Fibroblast of lung (primary cell): ENCODE measurements at regions not wholly inside any gene's neighbourhood (a gene's known extent, or its start where the extent isn't known, plus 50 kb on each side); places are given as distances from the start of the nearest gene placed in this dataset.

ENCODE experiments used
- DNase-seq, 2 donors: peaks; one replicate each; pipeline versions ENCODE4 v3.0.0 to v3.0.0-alpha.2; 2010; ENCODE audit warnings: low read depth in 2 of 2
- H2AFZ ChIP-seq: 2 replicates; pipeline ENCODE4 v1.5.1; 2012; ENCODE audit warnings: low read length, control low read depth, inconsistent platforms
- H3K27ac ChIP-seq: 2 replicates; pipeline ENCODE4 v1.5.1; 2011; ENCODE audit warnings: low read length, control low read depth; ENCODE audit not compliant: insufficient read depth
- H3K27me3 ChIP-seq: 2 replicates; pipeline ENCODE4 v1.5.1; 2011; ENCODE audit warnings: mild to moderate bottlenecking, low read length; ENCODE audit not compliant: control insufficient read depth, insufficient read depth
- H3K36me3 ChIP-seq: 2 replicates; pipeline ENCODE4 v1.5.1; 2011; ENCODE audit warnings: low read length; ENCODE audit not compliant: control insufficient read depth, insufficient read depth
- H3K4me1 ChIP-seq: 2 replicates; pipeline ENCODE4 v1.5.1; 2011; ENCODE audit warnings: low read length; ENCODE audit not compliant: control insufficient read depth, insufficient read depth; ENCODE audit errors: extremely low read depth
- H3K4me2 ChIP-seq: 2 replicates; pipeline ENCODE4 v1.5.1; 2011; ENCODE audit warnings: low read length, control low read depth; ENCODE audit not compliant: insufficient read depth; ENCODE audit errors: extremely low read depth
- H3K4me3 ChIP-seq, 4 experiments: fragments of 200-600 bp in 1 of 4; sonication (generic) in 1 of 4; replicated peaks in 1 of 4; 2 replicates each; pipeline ENCODE4 v1.5.1; 2011 to 2016; ENCODE audit warnings: low read length in 4 of 4, low read depth in 3 of 4, mild to moderate bottlenecking in 3 of 4, control low read depth in 2 of 4, inconsistent platforms in 1 of 4, mixed read lengths in 1 of 4; ENCODE audit not compliant: insufficient read depth in 1 of 4; ENCODE audit errors: control extremely low read depth in 1 of 4
- H3K79me2 ChIP-seq: 2 replicates; pipeline ENCODE4 v1.5.1; 2012; ENCODE audit warnings: mild to moderate bottlenecking, low read length, inconsistent platforms; ENCODE audit not compliant: control insufficient read depth, insufficient read depth
- H3K9ac ChIP-seq: 2 replicates; pipeline ENCODE4 v1.5.1; 2011; ENCODE audit warnings: mild to moderate bottlenecking, low read length, control low read depth; ENCODE audit not compliant: insufficient read depth
- H3K9me3 ChIP-seq: 2 replicates; pipeline ENCODE4 v1.5.1; 2012; ENCODE audit warnings: low read depth, low read length; ENCODE audit not compliant: control insufficient read depth, insufficient read depth
- H4K20me1 ChIP-seq: 2 replicates; pipeline ENCODE4 v1.5.1; 2011; ENCODE audit warnings: low read length; ENCODE audit not compliant: control insufficient read depth, insufficient read depth; ENCODE audit errors: extremely low read depth
- EZH2 ChIP-seq: IDR thresholded peaks from 2 replicates; pipeline ENCODE4 v1.5.1; 2012; ENCODE audit warnings: low read length, control low read depth, mild to moderate bottlenecking; ENCODE audit errors: missing control alignments
- TF ChIP-seq, protein P1 (sequence below), 2 donors: IDR thresholded peaks in 1 of 2; conservative IDR thresholded peaks in 1 of 2; 1 replicate in 1 of 2; 2 replicates in 1 of 2; pipeline ENCODE4 v1.5.1; 2011 to 2012; ENCODE audit warnings: low read length in 2 of 2, control low read depth in 1 of 2, inconsistent platforms in 1 of 2, low read depth in 1 of 2, mild to moderate bottlenecking in 1 of 2

DNA sequence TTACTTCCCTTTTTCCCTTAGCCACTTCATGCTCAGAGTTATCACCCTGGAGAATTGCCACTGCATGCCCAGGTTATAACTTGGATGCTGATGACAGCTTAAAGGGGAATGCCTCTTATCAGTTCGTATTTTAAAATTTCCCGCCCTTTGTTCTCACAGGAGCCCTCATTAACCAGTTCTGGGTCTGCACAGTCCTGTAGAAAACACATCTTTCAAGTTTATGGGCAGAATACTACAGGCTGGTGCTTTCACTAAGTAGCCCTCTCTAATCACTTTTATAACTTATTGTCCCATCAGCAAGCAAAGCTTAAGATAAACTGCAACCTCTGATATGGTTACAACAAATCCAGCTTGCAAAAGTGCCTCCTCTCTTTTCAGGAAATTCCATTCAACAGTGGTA is 587.3 kb upstream of the UBE2E2 start:
- no peak overlapping the region for H3K9ac ChIP-seq
- no peaks in the 10 kb centered on the region for H4K20me1 ChIP-seq
- H3K4me3 ChIP-seq: no peak overlapping the region
- TF ChIP-seq, protein P1, sequence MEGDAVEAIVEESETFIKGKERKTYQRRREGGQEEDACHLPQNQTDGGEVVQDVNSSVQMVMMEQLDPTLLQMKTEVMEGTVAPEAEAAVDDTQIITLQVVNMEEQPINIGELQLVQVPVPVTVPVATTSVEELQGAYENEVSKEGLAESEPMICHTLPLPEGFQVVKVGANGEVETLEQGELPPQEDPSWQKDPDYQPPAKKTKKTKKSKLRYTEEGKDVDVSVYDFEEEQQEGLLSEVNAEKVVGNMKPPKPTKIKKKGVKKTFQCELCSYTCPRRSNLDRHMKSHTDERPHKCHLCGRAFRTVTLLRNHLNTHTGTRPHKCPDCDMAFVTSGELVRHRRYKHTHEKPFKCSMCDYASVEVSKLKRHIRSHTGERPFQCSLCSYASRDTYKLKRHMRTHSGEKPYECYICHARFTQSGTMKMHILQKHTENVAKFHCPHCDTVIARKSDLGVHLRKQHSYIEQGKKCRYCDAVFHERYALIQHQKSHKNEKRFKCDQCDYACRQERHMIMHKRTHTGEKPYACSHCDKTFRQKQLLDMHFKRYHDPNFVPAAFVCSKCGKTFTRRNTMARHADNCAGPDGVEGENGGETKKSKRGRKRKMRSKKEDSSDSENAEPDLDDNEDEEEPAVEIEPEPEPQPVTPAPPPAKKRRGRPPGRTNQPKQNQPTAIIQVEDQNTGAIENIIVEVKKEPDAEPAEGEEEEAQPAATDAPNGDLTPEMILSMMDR (conservative IDR thresholded peaks at IDR 0.05 in 1 of 2, IDR thresholded peaks at IDR 0.05 in 1 of 2; ENCODE audit: low read depth in 1 of 2, low read length in 2 of 2): no peak
- no peak for TF ChIP-seq EZH2
- H2AFZ ChIP-seq: no peak overlapping the region
- no peak overlapping the region for H3K27ac ChIP-seq
- H3K4me2 ChIP-seq: no peak overlapping the region
- H3K4me1 ChIP-seq: no peaks in the 10 kb centered on the region
- no peaks in the 10 kb centered on the region for H3K9me3 ChIP-seq
- H3K36me3 ChIP-seq: no peaks in the 10 kb centered on the region
- no peaks in the 10 kb centered on the region for H3K27me3 ChIP-seq
- no peak for DNase-seq
- H3K79me2 ChIP-seq: no peaks in the 10 kb centered on the region

DNA sequence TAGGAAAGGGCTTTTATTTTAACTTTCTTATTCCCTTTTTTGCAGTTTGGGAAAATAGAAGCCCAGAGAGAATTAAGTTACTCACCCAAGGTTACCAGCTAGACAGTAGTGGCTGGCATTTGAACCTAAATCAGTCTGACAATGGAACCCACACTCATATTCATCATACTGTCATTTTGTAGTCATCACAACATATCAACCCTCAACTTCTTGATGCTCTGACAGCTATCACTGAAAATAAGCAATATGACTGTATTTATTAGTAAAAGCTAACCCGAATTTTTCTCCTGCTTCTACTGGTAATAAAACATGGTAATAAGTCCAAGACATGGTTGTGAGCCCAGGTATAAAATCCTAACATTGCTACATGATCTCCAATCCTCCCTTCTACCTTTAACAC is 585.8 kb upstream of the UBE2E2 start:
- no peaks in the 10 kb centered on the region for H3K27me3 ChIP-seq
- no peak overlapping the region for H3K4me3 ChIP-seq
- H3K79me2 ChIP-seq: no peaks in the 10 kb centered on the region
- no peaks in the 10 kb centered on the region for H3K9me3 ChIP-seq
- no peak overlapping the region for H3K4me2 ChIP-seq
- no peaks in the 10 kb centered on the region for H3K36me3 ChIP-seq
- no peak overlapping the region for H3K9ac ChIP-seq
- DNase-seq: no peak
- no peaks in the 10 kb centered on the region for H3K4me1 ChIP-seq
- no peaks in the 10 kb centered on the region for H4K20me1 ChIP-seq
- H3K27ac ChIP-seq: no peak overlapping the region
- H2AFZ ChIP-seq: no peak overlapping the region
- no peak for TF ChIP-seq EZH2
- TF ChIP-seq, protein P1 (conservative IDR thresholded peaks at IDR 0.05 in 1 of 2, IDR thresholded peaks at IDR 0.05 in 1 of 2; ENCODE audit: low read depth in 1 of 2, low read length in 2 of 2): no peak

GRCh38 chr3:22620498-22620897 is 582.6 kb upstream of the UBE2E2 start:
- Histone ChIP-seq H3K4me3 (no peak overlapping the region), H3K4me1 (no peaks in the 10 kb centered on the region), H3K4me2 (no peak overlapping the region), H3K27me3 (no peaks in the 10 kb centered on the region), H4K20me1 (no peaks in the 10 kb centered on the region), H3K9me3 (no peaks in the 10 kb centered on the region), H3K36me3 (no peaks in the 10 kb centered on the region), H3K9ac (no peak overlapping the region), H3K79me2 (no peaks in the 10 kb centered on the region), H3K27ac (no peak overlapping the region), H2AFZ (no peak overlapping the region)
- no peak for DNase-seq
- TF ChIP-seq, protein P1 (conservative IDR thresholded peaks at IDR 0.05 in 1 of 2, IDR thresholded peaks at IDR 0.05 in 1 of 2; ENCODE audit: low read depth in 1 of 2, low read length in 2 of 2): no peak
- TF ChIP-seq EZH2: no peak
